HEK293 (cell line): ENCODE measurements at regions not wholly inside any gene's neighbourhood (a gene's known extent, or its start where the extent isn't known, plus 50 kb on each side); places are given as distances from the start of the nearest gene placed in this dataset.

Experiments
- CTCF ChIA-PET: fragments of 350-600 bp; formaldehyde crosslinking; extraction: SDS; loops from one replicate; lab custom pipeline; 2021; ENCODE audit warnings: antibody characterized with exemption; lab: Yijun Ruan, JAX
- POLR2A ChIA-PET: fragments of 300-600 bp; formaldehyde crosslinking; extraction: SDS; loops from one replicate; lab custom pipeline; 2020; ENCODE audit warnings: antibody characterized with exemption, inconsistent platforms; lab: Yijun Ruan, JAX
- H3K27ac ChIP-seq: fragments of 200-500 bp; sonication (Bioruptor generic); 2 replicates; pipeline ENCODE4 v1.5.1; 2014; ENCODE audit warnings: low read depth, low read length, control low read depth, inconsistent platforms; ENCODE audit errors: extremely low read depth
- H3K36me3 ChIP-seq, 2 experiments: fragments of 200-500 bp in 1 of 2; sonication (Bioruptor generic) in 1 of 2; 1 replicate in 1 of 2; 2 replicates in 1 of 2; pipeline ENCODE4 v1.5.1; 2014 to 2017; ENCODE audit warnings: inconsistent platforms in 2 of 2, low read length in 2 of 2; ENCODE audit not compliant: control insufficient read depth in 2 of 2, insufficient read depth in 1 of 2
- H3K4me1 ChIP-seq: fragments of 200-500 bp; sonication (Bioruptor generic); 2 replicates; pipeline ENCODE4 v1.5.1; 2014; ENCODE audit warnings: mild to moderate bottlenecking, low read length, inconsistent platforms; ENCODE audit not compliant: control insufficient read depth, insufficient read depth
- H3K4me3 ChIP-seq: 2 replicates; pipeline ENCODE4 v1.5.1; 2011; ENCODE audit warnings: low read depth, mild to moderate bottlenecking, control low read depth, low read length, moderate library complexity
- H3K9me3 ChIP-seq: fragments of 200-500 bp; sonication (Bioruptor generic); 2 replicates; pipeline ENCODE4 v1.5.1; 2014; ENCODE audit warnings: low read depth, low read length, inconsistent platforms; ENCODE audit not compliant: control insufficient read depth, insufficient read depth
- ATF2 ChIP-seq: fragments of 450-650 bp; formaldehyde crosslinking; IDR thresholded peaks from 2 replicates; pipeline ENCODE4 v1.5.1; 2016; ENCODE audit warnings: missing biosample characterization, missing genetic modification characterization, low read depth
- BCL6B ChIP-seq: fragments of 450-650 bp; formaldehyde crosslinking; IDR thresholded peaks from 2 replicates; pipeline ENCODE4 v1.5.1; 2017; ENCODE audit warnings: missing biosample characterization, missing genetic modification characterization
- RBAK ChIP-seq: fragments of 450-650 bp; formaldehyde crosslinking; IDR thresholded peaks from 2 replicates; pipeline ENCODE4 v1.5.1; 2016; ENCODE audit warnings: missing biosample characterization, missing genetic modification characterization
- SALL2 ChIP-seq: fragments of 450-650 bp; formaldehyde crosslinking; IDR thresholded peaks from 2 replicates; pipeline ENCODE4 v1.5.0; 2017; ENCODE audit warnings: missing biosample characterization, mild to moderate bottlenecking, missing genetic modification characterization, borderline replicate concordance
- TSHZ1 ChIP-seq: fragments of 450-650 bp; formaldehyde crosslinking; IDR thresholded peaks from 2 replicates; pipeline ENCODE4 v1.5.1; 2016; ENCODE audit warnings: missing biosample characterization, missing genetic modification characterization, borderline replicate concordance
- ZBTB1 ChIP-seq: fragments of 450-650 bp; formaldehyde crosslinking; IDR thresholded peaks from 2 replicates; pipeline ENCODE4 v1.5.1; 2016; ENCODE audit warnings: missing biosample characterization, missing genetic modification characterization
- ZBTB48 ChIP-seq: fragments of 450-650 bp; formaldehyde crosslinking; IDR thresholded peaks from 2 replicates; pipeline ENCODE4 v1.5.1; 2016; ENCODE audit warnings: missing biosample characterization, missing genetic modification characterization
- ZNF140 ChIP-seq: fragments of 450-650 bp; formaldehyde crosslinking; IDR thresholded peaks from 2 replicates; pipeline ENCODE4 v1.5.1; 2016; ENCODE audit warnings: missing biosample characterization, missing genetic modification characterization
- ZNF148 ChIP-seq: fragments of 450-650 bp; formaldehyde crosslinking; IDR thresholded peaks from 2 replicates; pipeline ENCODE4 v1.5.0; 2017; ENCODE audit warnings: missing biosample characterization, missing genetic modification characterization, borderline replicate concordance
- ZNF169 ChIP-seq: fragments of 450-650 bp; formaldehyde crosslinking; IDR thresholded peaks from 2 replicates; pipeline ENCODE4 v1.5.1; 2016; ENCODE audit warnings: missing biosample characterization, missing genetic modification characterization
- ZNF18 ChIP-seq: fragments of 450-650 bp; formaldehyde crosslinking; IDR thresholded peaks from 2 replicates; pipeline ENCODE4 v1.5.1; 2016; ENCODE audit warnings: missing biosample characterization, missing genetic modification characterization
- ZNF239 ChIP-seq: fragments of 450-650 bp; formaldehyde crosslinking; IDR thresholded peaks from 2 replicates; pipeline ENCODE4 v1.5.1; 2016; ENCODE audit warnings: missing biosample characterization, missing genetic modification characterization
- ZNF280D ChIP-seq: fragments of 450-650 bp; formaldehyde crosslinking; IDR thresholded peaks from 2 replicates; pipeline ENCODE4 v1.5.1; 2016; ENCODE audit warnings: missing biosample characterization, missing genetic modification characterization
- ZNF561 ChIP-seq: fragments of 450-650 bp; IDR thresholded peaks from 2 replicates; pipeline ENCODE4 v1.5.1; 2018; ENCODE audit warnings: missing biosample characterization, missing genetic modification characterization, borderline replicate concordance
- ZNF654 ChIP-seq: fragments of 450-650 bp; formaldehyde crosslinking; IDR thresholded peaks from 2 replicates; pipeline ENCODE4 v1.5.1; 2016; ENCODE audit warnings: low read depth, missing biosample characterization, missing genetic modification characterization
- ZNF791 ChIP-seq: fragments of 450-650 bp; formaldehyde crosslinking; IDR thresholded peaks from 2 replicates; pipeline ENCODE4 v1.5.1; 2016; ENCODE audit warnings: missing biosample characterization, missing genetic modification characterization
- ZNF792 ChIP-seq: fragments of 450-650 bp; formaldehyde crosslinking; IDR thresholded peaks from 2 replicates; pipeline ENCODE4 v1.5.1; 2016; ENCODE audit warnings: missing biosample characterization, missing genetic modification characterization

- Histone ChIP-seq H3K4me3 (no peak overlapping the region), H3K36me3 (no peaks in the 10 kb centered on the region), H3K9me3 (no peaks in the 10 kb centered on the region), H3K4me1 (no peaks in the 10 kb centered on the region)
- CTCF ChIA-PET = no interaction called here
- TF ChIP-seq ZNF18 (no peak), ZBTB1 (no peak), BCL6B (tag by site-specific recombination) (no peak)
- TF ChIP-seq, all 188 proteins: peak for 0
- no peak overlapping the region for H3K27ac ChIP-seq
- POLR2A ChIA-PET = no interaction called here
Measured at GRCh38 chr4:127174616-127175015, 458.1 kb upstream of the INTU start.

GRCh38 chr4:127179256-127180087 lies 453.3 kb upstream of the INTU start:
- no peak overlapping the region for H3K4me3 ChIP-seq
- TF ChIP-seq RBAK (tag by site-specific recombination) (no peak), ATF2 (tag by site-specific recombination) (no peak), ZNF239 (tag by site-specific recombination) (no peak), ZNF561 (tag by site-specific recombination) (no peak), SALL2 (no peak), ZBTB48 (no peak), ZNF169 (no peak), ZNF792 (tag by site-specific recombination) (no peak), ZNF148 (no peak), ZNF140 (tag by site-specific recombination) (no peak), ZNF654 (no peak)
- TF ChIP-seq, all 188 proteins: peak for 0
- Histone ChIP-seq H3K36me3 (no peaks in the 10 kb centered on the region), H3K4me1 (no peaks in the 10 kb centered on the region), H3K9me3 (no peaks in the 10 kb centered on the region), H3K27ac (no peak overlapping the region)
- CTCF ChIA-PET = no interaction called here
- POLR2A ChIA-PET = no interaction called here

GRCh38 chr4:127181001-127181400 lies 451.8 kb upstream of the INTU start:
- H3K27ac ChIP-seq = no peak overlapping the region
- H3K4me3 ChIP-seq = no peak overlapping the region
- no peaks in the 10 kb centered on the region for H3K4me1 ChIP-seq
- ChIA-PET CTCF (no interaction called here), POLR2A (no interaction called here)
- H3K9me3 ChIP-seq = no peaks in the 10 kb centered on the region
- no peaks in the 10 kb centered on the region for H3K36me3 ChIP-seq
- no peak for TF ChIP-seq ZNF791 (tag by site-specific recombination)
- no peak for TF ChIP-seq TSHZ1 (tag by site-specific recombination)
- TF ChIP-seq ZNF280D (tag by site-specific recombination) = no peak
